Liver (tissue), 8 donors: ENCODE measurements at regions not wholly inside any gene's neighbourhood (a gene's known extent, or its start where the extent isn't known, plus 50 kb on each side); places are given as distances from the start of the nearest gene placed in this dataset.

Experiments used
- DNase-seq: peaks from one replicate; pipeline ENCODE4 v3.0.0-alpha.2; 2017; ENCODE audit warnings: low spot score
- H3K27ac ChIP-seq, 2 donors: one replicate each; pipeline ENCODE4 v1.7.0; 2013; ENCODE audit warnings: inconsistent platforms in 2 of 2, low read length in 2 of 2, control low read depth in 1 of 2, low read depth in 1 of 2, mild to moderate bottlenecking in 1 of 2
- H3K27me3 ChIP-seq, 4 donors: one replicate each; pipeline versions ENCODE4 v1.6.1 to v1.7.0; 2013; ENCODE audit warnings: low read length in 3 of 4, inconsistent platforms in 1 of 4, mild to moderate bottlenecking in 1 of 4, moderate library complexity in 1 of 4; ENCODE audit not compliant: control insufficient read depth in 4 of 4, insufficient read depth in 4 of 4
- H3K36me3 ChIP-seq, 4 donors: one replicate each; pipeline versions ENCODE4 v1.6.1 to v1.7.0; 2013; ENCODE audit warnings: low read length in 3 of 4, mild to moderate bottlenecking in 3 of 4, low read depth in 1 of 4, moderate library complexity in 1 of 4; ENCODE audit not compliant: control insufficient read depth in 4 of 4, insufficient read depth in 3 of 4
- H3K4me1 ChIP-seq, 4 donors: one replicate each; pipeline versions ENCODE4 v1.6.1 to v1.7.0; 2013; ENCODE audit warnings: low read length in 3 of 4, mild to moderate bottlenecking in 3 of 4, moderate library complexity in 1 of 4; ENCODE audit not compliant: control insufficient read depth in 4 of 4, insufficient read depth in 4 of 4
- H3K4me3 ChIP-seq, 3 donors: one replicate each; pipeline versions ENCODE4 v1.6.1 to v1.7.0; 2013; ENCODE audit warnings: low read length in 3 of 3, control low read depth in 1 of 3, low read depth in 1 of 3, mild to moderate bottlenecking in 1 of 3
- H3K9ac ChIP-seq, 2 donors: one replicate each; pipeline ENCODE4 v1.7.0; 2013; ENCODE audit warnings: low read length in 2 of 2, mild to moderate bottlenecking in 2 of 2, moderate library complexity in 2 of 2, control low read depth in 1 of 2, low read depth in 1 of 2
- H3K9me3 ChIP-seq, 4 donors: one replicate each; pipeline versions ENCODE4 v1.6.1 to v1.7.0; 2013; ENCODE audit warnings: low read length in 3 of 4; ENCODE audit not compliant: control insufficient read depth in 4 of 4
- ATF3 ChIP-seq: IDR thresholded peaks from 2 replicates; pipeline ENCODE4 v1.6.1; 2016; ENCODE audit warnings: antibody characterized with exemption
- CTCF ChIP-seq: fragments of 150-350 bp; IDR thresholded peaks from 2 replicates; pipeline ENCODE4 v1.5.1; 2017; ENCODE audit warnings: improper control_type of control experiment, low read depth, low read length; ENCODE audit not compliant: missing input control
- EGR1 ChIP-seq, 2 donors: IDR thresholded peaks; 2 replicates each; pipeline ENCODE4 v1.6.1; 2016 to 2018; ENCODE audit warnings: antibody characterized with exemption in 2 of 2, low read depth in 2 of 2
- FOXA1 ChIP-seq: IDR thresholded peaks from 2 replicates; pipeline ENCODE4 v1.6.1; 2016; ENCODE audit warnings: antibody characterized with exemption
- FOXA2 ChIP-seq: IDR thresholded peaks from 2 replicates; pipeline ENCODE4 v1.6.1; 2016; ENCODE audit warnings: antibody characterized with exemption
- GABPA ChIP-seq, 2 donors: IDR thresholded peaks in 1 of 2; conservative IDR thresholded peaks in 1 of 2; 2 replicates each; pipeline ENCODE4 v1.6.1; 2016; ENCODE audit warnings: antibody characterized with exemption in 2 of 2, mild to moderate bottlenecking in 1 of 2, moderate library complexity in 1 of 2
- HNF4A ChIP-seq, 2 donors: conservative IDR thresholded peaks; 2 replicates each; pipeline ENCODE4 v1.6.1; 2016; ENCODE audit warnings: antibody characterized with exemption in 2 of 2, mild to moderate bottlenecking in 2 of 2
- HNF4G ChIP-seq: IDR thresholded peaks from 2 replicates; pipeline ENCODE4 v1.6.1; 2016; ENCODE audit warnings: antibody characterized with exemption
- JUND ChIP-seq, 2 donors: IDR thresholded peaks; 2 replicates each; pipeline ENCODE4 v1.6.1; 2016; ENCODE audit warnings: antibody characterized with exemption in 2 of 2
- MAX ChIP-seq: IDR thresholded peaks from 2 replicates; pipeline ENCODE4 v1.6.1; 2016; ENCODE audit warnings: antibody characterized with exemption
- NR2F2 ChIP-seq: IDR thresholded peaks from 2 replicates; pipeline ENCODE4 v1.6.1; 2016; ENCODE audit warnings: antibody characterized with exemption
- RAD21 ChIP-seq, 2 donors: IDR thresholded peaks; 2 replicates each; pipeline ENCODE4 v1.6.1; 2016; ENCODE audit warnings: antibody characterized with exemption in 2 of 2, mild to moderate bottlenecking in 2 of 2
- RXRA ChIP-seq, 2 donors: IDR thresholded peaks; 2 replicates each; pipeline ENCODE4 v1.6.1; 2017 to 2018; ENCODE audit warnings: antibody characterized with exemption in 2 of 2, mild to moderate bottlenecking in 1 of 2
- SP1 ChIP-seq: IDR thresholded peaks from 2 replicates; pipeline ENCODE4 v1.6.1; 2018; ENCODE audit warnings: antibody characterized with exemption, mild to moderate bottlenecking
- TAF1 ChIP-seq: conservative IDR thresholded peaks from 2 replicates; pipeline ENCODE4 v1.6.1; 2016; ENCODE audit warnings: antibody characterized with exemption, mild to moderate bottlenecking
- YY1 ChIP-seq: IDR thresholded peaks from 2 replicates; pipeline ENCODE4 v1.6.1; 2016; ENCODE audit warnings: antibody characterized with exemption, mild to moderate bottlenecking
- WGBS: extraction: QIAGEN DNeasy Blood & Tissue Kit; methylation state at CpG from one replicate; pipeline ENCODE4 v1.1.7; 2013; 5-methylcytosine and 5-hydroxymethylcytosine counted together
- TF ChIP-seq, protein P1 (sequence below): IDR thresholded peaks from 2 replicates; pipeline ENCODE4 v1.6.1; 2016; ENCODE audit warnings: antibody characterized with exemption, mild to moderate bottlenecking
- TF ChIP-seq, protein P2 (sequence below): IDR thresholded peaks from 2 replicates; pipeline ENCODE4 v1.6.1; 2016; ENCODE audit warnings: antibody characterized with exemption
- donor health status: healthy.
- donor health status: healthy.
- donor health status: healthy.
- donor health status: healthy.
- donor health status: healthy.

DNA sequence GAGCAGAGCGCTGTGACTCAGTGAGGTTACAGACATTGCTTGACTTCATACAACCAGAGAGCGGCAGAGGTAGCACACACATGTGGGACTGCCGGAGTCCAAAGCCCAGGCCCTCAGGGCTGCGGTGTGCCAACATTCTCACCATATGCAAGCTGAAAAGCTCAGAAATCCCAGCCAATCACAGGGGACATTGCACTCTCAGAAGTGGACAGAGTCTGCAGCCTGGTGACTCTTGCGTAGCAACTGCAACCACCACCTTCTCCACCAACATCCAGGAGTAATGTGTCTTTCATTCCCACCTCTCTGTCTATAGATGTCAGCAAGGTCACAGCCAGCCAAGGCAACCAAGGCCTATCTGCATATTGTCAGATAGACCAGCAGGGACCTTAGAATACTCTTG, 158.1 kb downstream of the TTC32 start:
- Histone ChIP-seq H3K4me3 (no peak overlapping the region), H3K27ac (no peak overlapping the region), H3K36me3 (no peaks in the 10 kb centered on the region), H3K9ac (no peak overlapping the region), H3K27me3 (no peaks in the 10 kb centered on the region), H3K4me1 (no peaks in the 10 kb centered on the region), H3K9me3 (no peaks in the 10 kb centered on the region)
- TF ChIP-seq HNF4A (conservative IDR thresholded peaks at IDR 0.05): no peak
- no peak for TF ChIP-seq MAX
- TF ChIP-seq FOXA2: no peak
- TF ChIP-seq RXRA (IDR thresholded peaks at IDR 0.05): no peak
- TF ChIP-seq, protein P1, sequence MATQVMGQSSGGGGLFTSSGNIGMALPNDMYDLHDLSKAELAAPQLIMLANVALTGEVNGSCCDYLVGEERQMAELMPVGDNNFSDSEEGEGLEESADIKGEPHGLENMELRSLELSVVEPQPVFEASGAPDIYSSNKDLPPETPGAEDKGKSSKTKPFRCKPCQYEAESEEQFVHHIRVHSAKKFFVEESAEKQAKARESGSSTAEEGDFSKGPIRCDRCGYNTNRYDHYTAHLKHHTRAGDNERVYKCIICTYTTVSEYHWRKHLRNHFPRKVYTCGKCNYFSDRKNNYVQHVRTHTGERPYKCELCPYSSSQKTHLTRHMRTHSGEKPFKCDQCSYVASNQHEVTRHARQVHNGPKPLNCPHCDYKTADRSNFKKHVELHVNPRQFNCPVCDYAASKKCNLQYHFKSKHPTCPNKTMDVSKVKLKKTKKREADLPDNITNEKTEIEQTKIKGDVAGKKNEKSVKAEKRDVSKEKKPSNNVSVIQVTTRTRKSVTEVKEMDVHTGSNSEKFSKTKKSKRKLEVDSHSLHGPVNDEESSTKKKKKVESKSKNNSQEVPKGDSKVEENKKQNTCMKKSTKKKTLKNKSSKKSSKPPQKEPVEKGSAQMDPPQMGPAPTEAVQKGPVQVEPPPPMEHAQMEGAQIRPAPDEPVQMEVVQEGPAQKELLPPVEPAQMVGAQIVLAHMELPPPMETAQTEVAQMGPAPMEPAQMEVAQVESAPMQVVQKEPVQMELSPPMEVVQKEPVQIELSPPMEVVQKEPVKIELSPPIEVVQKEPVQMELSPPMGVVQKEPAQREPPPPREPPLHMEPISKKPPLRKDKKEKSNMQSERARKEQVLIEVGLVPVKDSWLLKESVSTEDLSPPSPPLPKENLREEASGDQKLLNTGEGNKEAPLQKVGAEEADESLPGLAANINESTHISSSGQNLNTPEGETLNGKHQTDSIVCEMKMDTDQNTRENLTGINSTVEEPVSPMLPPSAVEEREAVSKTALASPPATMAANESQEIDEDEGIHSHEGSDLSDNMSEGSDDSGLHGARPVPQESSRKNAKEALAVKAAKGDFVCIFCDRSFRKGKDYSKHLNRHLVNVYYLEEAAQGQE: no peak
- TF ChIP-seq, protein P2, sequence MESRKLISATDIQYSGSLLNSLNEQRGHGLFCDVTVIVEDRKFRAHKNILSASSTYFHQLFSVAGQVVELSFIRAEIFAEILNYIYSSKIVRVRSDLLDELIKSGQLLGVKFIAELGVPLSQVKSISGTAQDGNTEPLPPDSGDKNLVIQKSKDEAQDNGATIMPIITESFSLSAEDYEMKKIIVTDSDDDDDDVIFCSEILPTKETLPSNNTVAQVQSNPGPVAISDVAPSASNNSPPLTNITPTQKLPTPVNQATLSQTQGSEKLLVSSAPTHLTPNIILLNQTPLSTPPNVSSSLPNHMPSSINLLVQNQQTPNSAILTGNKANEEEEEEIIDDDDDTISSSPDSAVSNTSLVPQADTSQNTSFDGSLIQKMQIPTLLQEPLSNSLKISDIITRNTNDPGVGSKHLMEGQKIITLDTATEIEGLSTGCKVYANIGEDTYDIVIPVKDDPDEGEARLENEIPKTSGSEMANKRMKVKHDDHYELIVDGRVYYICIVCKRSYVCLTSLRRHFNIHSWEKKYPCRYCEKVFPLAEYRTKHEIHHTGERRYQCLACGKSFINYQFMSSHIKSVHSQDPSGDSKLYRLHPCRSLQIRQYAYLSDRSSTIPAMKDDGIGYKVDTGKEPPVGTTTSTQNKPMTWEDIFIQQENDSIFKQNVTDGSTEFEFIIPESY: no peak
- TF ChIP-seq FOXA1: no peak
- no peak for TF ChIP-seq SP1
- WGBS: 96% methylated on average over 5 of the region's 5 CpGs
- DNase-seq: no peak

DNA sequence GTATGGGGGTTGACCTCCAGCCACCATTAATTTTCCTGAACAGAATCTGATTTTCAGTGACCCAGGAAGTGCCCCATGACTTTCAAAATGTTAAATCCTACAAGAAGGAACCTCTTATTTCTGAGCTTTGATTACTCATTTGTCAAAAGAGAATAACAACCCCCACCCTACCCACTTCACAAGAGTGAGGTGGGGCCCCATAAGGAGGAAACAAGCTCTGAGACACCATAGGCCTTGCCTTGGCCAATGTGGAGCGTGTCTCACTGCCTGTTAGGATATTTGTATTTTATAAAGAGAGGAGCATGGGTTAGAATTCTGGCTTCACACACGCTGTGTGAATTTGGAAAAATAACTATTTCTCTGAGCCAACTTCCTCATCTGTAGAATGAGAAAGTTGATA, 158.9 kb downstream of the TTC32 start:
- 90% methylated on average over 2 of the region's 2 CpGs for WGBS
- TF ChIP-seq, protein P2: no peak
- TF ChIP-seq NR2F2 (no peak), FOXA2 (no peak), HNF4A (conservative IDR thresholded peaks at IDR 0.05) (no peak), FOXA1 (no peak), RXRA (IDR thresholded peaks at IDR 0.05) (no peak), GABPA (IDR thresholded peaks at IDR 0.05 in 1 of 2, conservative IDR thresholded peaks at IDR 0.05 in 1 of 2) (no peak), HNF4G (no peak), EGR1 (IDR thresholded peaks at IDR 0.05; ENCODE audit: low read depth in 2 of 2) (no peak), MAX (no peak), CTCF (no peak), ATF3 (no peak), RAD21 (IDR thresholded peaks at IDR 0.05) (no peak), SP1 (no peak), TAF1 (no peak), JUND (IDR thresholded peaks at IDR 0.05) (no peak), YY1 (no peak)
- TF ChIP-seq, protein P1: no peak
- no peak for DNase-seq
- H3K4me1 ChIP-seq: no peaks in the 10 kb centered on the region
- H3K4me3 ChIP-seq: no peak overlapping the region
- H3K27me3 ChIP-seq: no peaks in the 10 kb centered on the region
- no peak overlapping the region for H3K9ac ChIP-seq
- H3K36me3 ChIP-seq: no peaks in the 10 kb centered on the region
- no peaks in the 10 kb centered on the region for H3K9me3 ChIP-seq
- H3K27ac ChIP-seq: no peak overlapping the region
